H1 (cell line): ENCODE measurements at regions not wholly inside any gene's neighbourhood (a gene's known extent, or its start where the extent isn't known, plus 50 kb on each side); places are given as distances from the start of the nearest gene placed in this dataset.
A peak's percentile ranks its signal among the peaks of the same experiment; 100 is the strongest.

Source experiments
- CTCF ChIA-PET: fragments of 300-600 bp; sonication (Branson Sonifier 250); formaldehyde crosslinking; loops from one replicate; lab custom pipeline; 2021; ENCODE audit not compliant: partially characterized antibody; lab: Charles Lee
- POLR2A ChIA-PET: fragments of 300-600 bp; sonication (Branson Sonifier 250); formaldehyde crosslinking; loops from one replicate; lab custom pipeline; 2021; ENCODE audit warnings: inconsistent platforms; ENCODE audit not compliant: partially characterized antibody; lab: Charles Lee
- DNase-seq, 2 experiments: peaks; one replicate each; pipeline versions ENCODE4 v3.0.0 to v3.0.0-alpha.2; 2010 to 2022; ENCODE audit warnings: low spot score in 2 of 2, low read depth in 1 of 2, mixed read lengths in 1 of 2
- FAIRE-seq: peaks from 2 replicates; lab custom pipeline; 2011; peaks lifted over from hg19 to GRCh38; lab: Jason Lieb, UNC
- H2AFZ ChIP-seq: 2 replicates; pipeline ENCODE4 v1.8.1; 2012; ENCODE audit warnings: low read length, inconsistent platforms
- H2AK5ac ChIP-seq: 2 replicates; pipeline ENCODE4 v1.6.1; 2013; ENCODE audit warnings: low read depth, low read length
- H2BK120ac ChIP-seq: replicated peaks from 2 replicates; pipeline ENCODE3; 2013; ENCODE audit warnings: low read depth, low read length, inconsistent platforms
- H2BK12ac ChIP-seq: 2 replicates; pipeline ENCODE4 v1.6.1; 2013; ENCODE audit warnings: low read depth, low read length
- H2BK15ac ChIP-seq: 2 replicates; pipeline ENCODE4 v1.6.1; 2013; ENCODE audit warnings: low read length
- H2BK20ac ChIP-seq: 2 replicates; pipeline ENCODE4 v1.6.1; 2013; ENCODE audit warnings: low read length
- H2BK5ac ChIP-seq: 2 replicates; pipeline ENCODE4 v1.6.1; 2013; ENCODE audit warnings: low read depth, low read length
- H3K14ac ChIP-seq: 2 replicates; pipeline ENCODE4 v1.6.1; 2013; ENCODE audit warnings: inconsistent platforms; ENCODE audit not compliant: insufficient read length
- H3K18ac ChIP-seq: 2 replicates; pipeline ENCODE4 v1.6.1; 2013; ENCODE audit warnings: low read length; ENCODE audit errors: extremely low read depth
- H3K23ac ChIP-seq: 2 replicates; pipeline ENCODE4 v1.6.1; 2013; ENCODE audit warnings: inconsistent platforms; ENCODE audit not compliant: insufficient read length
- H3K23me2 ChIP-seq: 2 replicates; pipeline ENCODE4 v1.6.1; 2013; ENCODE audit warnings: low read depth, low read length
- H3K27ac ChIP-seq: 2 replicates; pipeline ENCODE4 v1.6.1; 2011; ENCODE audit warnings: low read depth, low read length, inconsistent platforms
- H3K27me3 ChIP-seq, 4 experiments: replicated peaks in 1 of 4; 1 replicate in 1 of 4; 2 replicates in 3 of 4; pipeline versions ENCODE4 v1.6.1 to v1.8.1; 2011 to 2013; ENCODE audit warnings: low read length in 3 of 4, mild to moderate bottlenecking in 3 of 4, inconsistent platforms in 2 of 4, mixed read lengths in 2 of 4, moderate library complexity in 1 of 4; ENCODE audit not compliant: control insufficient read depth in 3 of 4, insufficient read depth in 3 of 4; ENCODE audit errors: extremely low read depth in 1 of 4
- H3K36me3 ChIP-seq, 4 experiments: 2 replicates each; pipeline versions ENCODE4 v1.6.1 to v1.8.1; 2011 to 2013; ENCODE audit warnings: mild to moderate bottlenecking in 4 of 4, low read length in 3 of 4, moderate library complexity in 2 of 4, control low read depth in 1 of 4, inconsistent platforms in 1 of 4; ENCODE audit not compliant: insufficient read depth in 4 of 4, control insufficient read depth in 2 of 4
- H3K4ac ChIP-seq: replicated peaks from 2 replicates; pipeline ENCODE3; 2013; ENCODE audit warnings: low read length, low read depth, mixed read lengths, inconsistent platforms; ENCODE audit not compliant: insufficient read length
- H3K4me1 ChIP-seq, 4 experiments: replicated peaks in 1 of 4; 1 replicate in 1 of 4; 2 replicates in 3 of 4; pipeline versions ENCODE4 v1.6.1 to v1.8.1; 2011 to 2013; ENCODE audit warnings: low read length in 3 of 4, inconsistent platforms in 2 of 4, mixed read lengths in 1 of 4; ENCODE audit not compliant: insufficient read depth in 4 of 4, control insufficient read depth in 3 of 4
- H3K4me2 ChIP-seq, 2 experiments: 2 replicates each; pipeline versions ENCODE4 v1.6.1 to v1.8.1; 2011 to 2013; ENCODE audit warnings: low read depth in 2 of 2, low read length in 2 of 2, control low read depth in 1 of 2, inconsistent platforms in 1 of 2, mild to moderate bottlenecking in 1 of 2; ENCODE audit not compliant: insufficient read depth in 1 of 2
- H3K4me3 ChIP-seq, 4 experiments: fragments of 200-600, 300-600 bp in 1 of 4; sonication (generic), shearing (Covaris generic), sonication (Bioruptor Twin) in 1 of 4; 2 replicates each; pipeline versions ENCODE4 v1.5.1 to v1.8.1; 2011 to 2016; ENCODE audit warnings: low read length in 4 of 4, low read depth in 3 of 4, control low read depth in 2 of 4, inconsistent platforms in 2 of 4, mild to moderate bottlenecking in 2 of 4, mixed read lengths in 1 of 4, moderate library complexity in 1 of 4; ENCODE audit not compliant: insufficient read depth in 2 of 4; ENCODE audit errors: extremely low read depth in 1 of 4
- H3K56ac ChIP-seq: replicated peaks from 2 replicates; pipeline ENCODE3; 2013; ENCODE audit warnings: low read depth, mild to moderate bottlenecking, mixed read lengths, low read length, inconsistent platforms; ENCODE audit not compliant: insufficient read length
- H3K79me1 ChIP-seq: 2 replicates; pipeline ENCODE4 v1.6.1; 2013; ENCODE audit warnings: low read depth, low read length, control low read depth
- H3K79me2 ChIP-seq, 2 experiments: 2 replicates each; pipeline versions ENCODE4 v1.6.1 to v1.8.1; 2012 to 2013; ENCODE audit warnings: low read length in 2 of 2, mild to moderate bottlenecking in 2 of 2, inconsistent platforms in 1 of 2; ENCODE audit not compliant: insufficient read depth in 2 of 2, control insufficient read depth in 1 of 2
- H3K9ac ChIP-seq, 4 experiments: replicated peaks in 1 of 4; 1 replicate in 1 of 4; 2 replicates in 3 of 4; pipeline versions ENCODE4 v1.6.1 to v1.8.1; 2011 to 2013; ENCODE audit warnings: low read depth in 3 of 4, low read length in 3 of 4, control low read depth in 2 of 4, mild to moderate bottlenecking in 2 of 4, moderate library complexity in 2 of 4, inconsistent platforms in 1 of 4; ENCODE audit errors: extremely low read depth in 1 of 4
- H3K9me3 ChIP-seq, 2 experiments: 2 replicates each; pipeline versions ENCODE4 v1.6.1 to v1.8.1; 2012 to 2013; ENCODE audit warnings: mild to moderate bottlenecking in 2 of 2, moderate library complexity in 2 of 2, control low read depth in 1 of 2, inconsistent platforms in 1 of 2, low read depth in 1 of 2, low read length in 1 of 2, mixed read lengths in 1 of 2; ENCODE audit not compliant: insufficient read depth in 2 of 2
- H4K20me1 ChIP-seq, 2 experiments: replicated peaks in 1 of 2; 2 replicates each; pipeline versions ENCODE3 to v1.8.1; 2011 to 2013; ENCODE audit warnings: inconsistent platforms in 2 of 2, low read length in 2 of 2, mild to moderate bottlenecking in 1 of 2; ENCODE audit not compliant: insufficient read depth in 2 of 2, control insufficient read depth in 1 of 2
- H4K5ac ChIP-seq: 2 replicates; pipeline ENCODE4 v1.6.1; 2013; ENCODE audit warnings: low read length, low read depth, mixed read lengths, inconsistent platforms; ENCODE audit not compliant: insufficient read length
- H4K8ac ChIP-seq: 2 replicates; pipeline ENCODE4 v1.8.0; 2013; ENCODE audit warnings: mild to moderate bottlenecking, moderate library complexity, low read length, inconsistent platforms; ENCODE audit not compliant: insufficient read depth; ENCODE audit errors: extremely low read depth
- H4K91ac ChIP-seq: replicated peaks from 2 replicates; pipeline ENCODE3; 2013; ENCODE audit warnings: low read length, mixed read lengths, inconsistent platforms; ENCODE audit not compliant: insufficient read length
- E2F6 ChIP-seq: IDR thresholded peaks from 2 replicates; pipeline ENCODE4 v1.6.1; 2012; ENCODE audit warnings: inconsistent platforms
- EP300 ChIP-seq, 2 experiments: IDR thresholded peaks; 1 replicate in 1 of 2; 2 replicates in 1 of 2; pipeline ENCODE4 v1.6.1; 2011 to 2012; ENCODE audit warnings: low read depth in 2 of 2, low read length in 2 of 2, mild to moderate bottlenecking in 2 of 2, borderline replicate concordance in 1 of 2, inconsistent platforms in 1 of 2, moderate library complexity in 1 of 2
- KDM4A ChIP-seq: IDR thresholded peaks from one replicate; pipeline ENCODE4 v1.7.1; 2012; ENCODE audit warnings: low read depth, mild to moderate bottlenecking, moderate library complexity, low read length, inconsistent platforms; ENCODE audit not compliant: severe bottlenecking
- RAD21 ChIP-seq, 2 experiments: IDR thresholded peaks in 1 of 2; conservative IDR thresholded peaks in 1 of 2; 2 replicates each; pipeline ENCODE4 v1.6.1; 2011; ENCODE audit warnings: low read depth in 2 of 2, low read length in 2 of 2, improper control_type of control experiment in 1 of 2, inconsistent platforms in 1 of 2, mild to moderate bottlenecking in 1 of 2, moderate library complexity in 1 of 2
- SIX5 ChIP-seq: IDR thresholded peaks from 2 replicates; pipeline ENCODE4 v1.6.1; 2011; ENCODE audit warnings: mild to moderate bottlenecking, low read depth, low read length
- USF2 ChIP-seq: IDR thresholded peaks from 2 replicates; pipeline ENCODE4 v1.6.1; 2011; ENCODE audit warnings: low read length, improper control_type of control experiment
- ZNF274 ChIP-seq: IDR thresholded peaks from 2 replicates; pipeline ENCODE4 v1.7.0; 2012; ENCODE audit warnings: low read length, borderline replicate concordance; ENCODE audit errors: extremely low read depth
- WGBS, 2 experiments: shearing (Covaris generic) in 1 of 2; methylation state at CpG; one replicate each; pipeline versions ENCODE4 v1.1.6 to v1.1.7; 2013 to 2015; ENCODE audit warnings: low lambda C conversion rate in 2 of 2, mixed read lengths in 2 of 2, inconsistent platforms in 1 of 2, low coverage in 1 of 2, missing lambda C conversion rate in 1 of 2; ENCODE audit not compliant: insufficient replicate concordance in 2 of 2, insufficient coverage in 1 of 2, insufficient read length in 1 of 2; ENCODE audit errors: extremely low coverage in 1 of 2, missing lambda C conversion rate in 1 of 2; 5-methylcytosine and 5-hydroxymethylcytosine counted together

DNA sequence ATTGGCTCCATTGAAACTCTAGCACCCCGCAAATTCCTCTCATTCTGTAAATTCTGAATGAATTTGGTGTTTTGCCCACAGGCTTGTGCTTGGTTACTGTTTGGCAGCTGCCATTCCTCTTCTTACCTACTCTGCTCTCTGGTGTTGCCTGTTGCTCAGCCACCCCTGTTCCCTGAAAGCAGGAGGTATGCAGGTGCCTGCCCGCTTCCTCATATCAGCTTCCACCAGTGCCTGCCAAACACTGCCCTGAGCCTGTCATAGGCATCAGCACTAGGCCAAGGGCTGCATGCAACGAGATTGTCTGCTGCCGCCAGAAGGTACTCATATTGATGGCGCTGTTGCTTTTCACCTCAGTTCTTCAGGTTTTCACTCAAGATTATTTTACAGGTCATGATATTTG is 978.1 kb downstream of the C4orf33 start:
- Histone ChIP-seq H2BK120ac (no peak overlapping the region), H4K5ac (no peak overlapping the region), H3K4me2 (no peak overlapping the region), H2AK5ac (no peak overlapping the region), H3K27me3 (no peaks in the 10 kb centered on the region), H3K14ac (no peak overlapping the region), H3K4me1 (peaks cover 0 to 5% (median 1%) of the 10 kb centered on the region in 4 experiments; a peak in 3 of 7 replicates), H2AFZ (no peak overlapping the region), H2BK5ac (no peak overlapping the region), H3K79me2 (no peaks in the 10 kb centered on the region), H4K20me1 (no peaks in the 10 kb centered on the region), H4K91ac (peak overlapping the region; percentile 34), H3K27ac (no peak overlapping the region), H3K4ac (no peak overlapping the region), H2BK20ac (no peak overlapping the region), H3K79me1 (no peaks in the 10 kb centered on the region), H4K8ac (no peak overlapping the region), H3K56ac (no peak overlapping the region), H3K9me3 (no peaks in the 10 kb centered on the region), H3K9ac (no peak overlapping the region), H3K36me3 (no peaks in the 10 kb centered on the region; a peak in 1 of 8 replicates), H2BK12ac (no peak overlapping the region), H3K23ac (no peak overlapping the region), H3K18ac (no peak overlapping the region), H3K4me3 (no peak overlapping the region), H2BK15ac (no peak overlapping the region), H3K23me2 (no peaks in the 10 kb centered on the region)
- FAIRE-seq, result no peak
- peak in 1 of 2 experiments; percentile 49 for DNase-seq
- ChIA-PET POLR2A (no interaction called here), CTCF (no interaction called here)
- 86% methylated on average over 5 of the region's 5 CpGs; no CpG with 5 or more reads in 1 of the 2 experiments for WGBS, 2 experiments
- no peak for TF ChIP-seq USF2
- TF ChIP-seq ZNF274, result no peak
- no peak for TF ChIP-seq EP300 (IDR thresholded peaks at IDR 0.05; ENCODE audit: borderline replicate concordance in 1 of 2, low read depth in 2 of 2, low read length in 2 of 2)
- TF ChIP-seq KDM4A, result no peak
- TF ChIP-seq RAD21 (IDR thresholded peaks at IDR 0.05 in 1 of 2, conservative IDR thresholded peaks at IDR 0.05 in 1 of 2; ENCODE audit: low read depth in 2 of 2, low read length in 2 of 2), result peak in 1 of 2 experiments; percentile 8; a peak in 1 of 4 replicates
- no peak for TF ChIP-seq SIX5
- no peak for TF ChIP-seq E2F6
